Testis (tissue), 2 donors: ENCODE measurements at regions not wholly inside any gene's neighbourhood (a gene's known extent, or its start where the extent isn't known, plus 50 kb on each side); places are given as distances from the start of the nearest gene placed in this dataset.

ENCODE experiments used
- CTCF ChIP-seq, 3 experiments: fragments of 450-650 bp in 2 of 3; fragments of 200-600 bp in 1 of 3; sonication (generic) in 1 of 3; IDR thresholded peaks; one replicate each; pipeline ENCODE4 v1.5.1; 2016 to 2019; ENCODE audit warnings: antibody characterized with exemption in 3 of 3, mild to moderate bottlenecking in 2 of 3, moderate library complexity in 1 of 3
- POLR2A ChIP-seq: fragments of 450-650 bp; IDR thresholded peaks from one replicate; pipeline ENCODE4 v1.6.1; 2017; ENCODE audit warnings: antibody characterized with exemption, mild to moderate bottlenecking, moderate library complexity

- TF ChIP-seq CTCF (IDR thresholded peaks at IDR 0.05) (no peak), POLR2A (no peak)
Observed at GRCh38 chr14:84225268-84225667, 1304.7 kb upstream of the FLRT2 start.
